GM23248 (cell line): ENCODE measurements at regions not wholly inside any gene's neighbourhood (a gene's known extent, or its start where the extent isn't known, plus 50 kb on each side); places are given as distances from the start of the nearest gene placed in this dataset.

Experiments
- EZH2 ChIP-seq: fragments of 200-600 bp; sonication (generic); IDR thresholded peaks from 2 replicates; pipeline ENCODE4 v1.6.1; 2018; ENCODE audit warnings: antibody characterized with exemption, mild to moderate bottlenecking; ENCODE audit not compliant: insufficient read depth, poor library complexity, severe bottlenecking
- EZH2phosphoT487 ChIP-seq: fragments of 200-600 bp; sonication (generic); IDR thresholded peaks from 2 replicates; pipeline ENCODE4 v1.6.1; 2018; ENCODE audit warnings: antibody characterized with exemption, moderate library complexity, mild to moderate bottlenecking, low read depth; ENCODE audit not compliant: insufficient read depth

GRCh38 chr3:106119614-106120082 lies 250.8 kb upstream of the CBLB start:
- TF ChIP-seq EZH2: no peak
- TF ChIP-seq EZH2phosphoT487: no peak
